OCI-LY7 (cell line): ENCODE measurements at regions not wholly inside any gene's neighbourhood (a gene's known extent, or its start where the extent isn't known, plus 50 kb on each side); places are given as distances from the start of the nearest gene placed in this dataset.

ENCODE experiments used
- BruUV-seq: library from RNA; stranded (reverse); fragments of 400-500 nt; replicated peaks from 2 replicates; lab custom pipeline; 2021; lab: Mats Ljungman, UMichigan
- CTCF ChIA-PET: fragments of 300-600 bp; sonication (Branson Sonifier 250); formaldehyde crosslinking; loops from one replicate; lab custom pipeline; 2022; ENCODE audit warnings: antibody characterized with exemption; ENCODE audit not compliant: unreplicated experiment; lab: Charles Lee
- POLR2A ChIA-PET: fragments of 300-600 bp; sonication (Branson Sonifier 250); formaldehyde crosslinking; loops from one replicate; lab custom pipeline; 2022; ENCODE audit warnings: antibody characterized with exemption; lab: Charles Lee
- DNase-seq: peaks from one replicate; pipeline ENCODE4 v3.0.0-alpha.2; 2015; ENCODE audit warnings: low spot score
- H2AFZ ChIP-seq: fragments of 200-600 bp; sonication (generic), shearing (Covaris generic); 2 replicates; pipeline ENCODE4 v1.6.1; 2014; ENCODE audit warnings: mild to moderate bottlenecking, antibody characterized with exemption, low read length, moderate library complexity
- H3K27ac ChIP-seq: fragments of 200-600 bp; sonication (generic); 2 replicates; pipeline ENCODE4 v1.5.1; 2014; ENCODE audit warnings: mixed run types, low read depth, mild to moderate bottlenecking, moderate library complexity, low read length, inconsistent platforms; ENCODE audit not compliant: poor library complexity, severe bottlenecking
- H3K36me3 ChIP-seq: fragments of 200-600 bp; sonication (generic); 2 replicates; pipeline ENCODE4 v1.6.1; 2014; ENCODE audit warnings: mild to moderate bottlenecking, antibody characterized with exemption, low read length, moderate library complexity, mixed read lengths; ENCODE audit not compliant: insufficient read depth
- H3K4me1 ChIP-seq: fragments of 200-600 bp; sonication (generic); 2 replicates; pipeline ENCODE4 v1.5.1; 2014; ENCODE audit warnings: mild to moderate bottlenecking, low read length; ENCODE audit not compliant: insufficient read depth, poor library complexity, severe bottlenecking
- H3K4me2 ChIP-seq: fragments of 200-600 bp; sonication (generic); 2 replicates; pipeline ENCODE4 v1.6.1; 2014; ENCODE audit warnings: mild to moderate bottlenecking, low read length
- H3K4me3 ChIP-seq: fragments of 200-600 bp; sonication (generic); 2 replicates; pipeline ENCODE4 v1.5.1; 2014; ENCODE audit warnings: mild to moderate bottlenecking, low read depth, low read length; ENCODE audit not compliant: poor library complexity, severe bottlenecking
- H3K79me2 ChIP-seq: fragments of 200-600 bp; sonication (generic); 2 replicates; pipeline ENCODE4 v1.6.1; 2016; ENCODE audit warnings: low read depth, mild to moderate bottlenecking, low read length, moderate library complexity, mixed read lengths; ENCODE audit not compliant: insufficient read depth
- H3K9me2 ChIP-seq: fragments of 200-600 bp; sonication (generic); 2 replicates; pipeline ENCODE4 v1.6.1; 2016; ENCODE audit warnings: mild to moderate bottlenecking, low read length, mixed read lengths; ENCODE audit not compliant: insufficient read depth
- H3K9me3 ChIP-seq: fragments of 200-600 bp; sonication (generic); 2 replicates; pipeline ENCODE4 v1.6.1; 2014; ENCODE audit warnings: mild to moderate bottlenecking, mixed run types, low read length, mixed read lengths
- H4K20me1 ChIP-seq: fragments of 200-600 bp; sonication (generic); 2 replicates; pipeline ENCODE4 v1.6.1; 2014; ENCODE audit warnings: mild to moderate bottlenecking, antibody characterized with exemption, low read length, moderate library complexity, mixed read lengths; ENCODE audit not compliant: insufficient read depth
- CTCF ChIP-seq: fragments of 200-600 bp; sonication (generic); conservative IDR thresholded peaks from 2 replicates; pipeline ENCODE4 v1.5.1; 2014; ENCODE audit warnings: mild to moderate bottlenecking, antibody characterized with exemption, low read length, moderate library complexity, mixed read lengths
- EZH2phosphoT487 ChIP-seq: fragments of 200-600 bp; sonication (generic); IDR thresholded peaks from 2 replicates; pipeline ENCODE4 v1.6.1; 2018; ENCODE audit warnings: low read depth, borderline replicate concordance, mild to moderate bottlenecking, mixed run types, antibody characterized with exemption, low read length, moderate library complexity, mixed read lengths
- intact Hi-C: fragments of 100-400 bp; cut with micrococcal nuclease; formaldehyde crosslinking; loops from one replicate; pipeline ENCODE4 v1.10.0; 2022; ENCODE audit not compliant: unreplicated experiment

DNA sequence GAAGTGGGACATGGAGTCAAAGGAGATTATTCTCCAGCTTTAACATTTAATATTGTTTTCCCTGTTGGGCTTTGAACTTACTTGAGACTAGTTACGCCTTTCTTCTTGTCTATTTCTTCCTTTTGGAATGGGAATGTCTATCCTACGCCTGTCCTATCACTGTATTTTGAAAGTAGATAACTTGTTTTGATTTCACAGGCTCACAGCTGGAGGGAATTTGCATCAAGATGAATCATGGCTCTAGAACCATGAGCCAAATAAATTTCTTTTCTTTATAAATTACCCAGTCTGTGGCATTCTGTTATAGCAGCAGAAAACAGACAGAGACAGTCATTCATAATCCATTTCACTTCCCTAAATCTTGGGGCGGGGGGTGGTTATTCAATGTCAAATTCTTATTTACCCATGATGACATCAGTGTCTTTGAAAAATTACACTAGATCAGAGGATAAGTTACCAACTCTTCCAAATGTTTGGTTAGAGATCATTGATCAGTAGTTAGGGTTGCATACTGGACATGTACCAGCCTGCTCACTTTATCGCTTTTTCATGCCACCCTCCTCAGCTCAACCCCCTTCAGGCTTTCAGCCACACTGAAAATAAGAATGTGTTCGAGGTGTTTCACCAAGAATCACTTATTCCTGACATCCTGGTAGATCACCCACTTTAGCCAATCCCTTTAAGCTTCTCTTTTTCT is 419.6 kb upstream of the PIK3R1 start:
- Histone ChIP-seq H3K9me3 (no peaks in the 10 kb centered on the region), H3K79me2 (no peaks in the 10 kb centered on the region), H3K4me2 (no peak overlapping the region), H2AFZ (no peak overlapping the region), H4K20me1 (no peaks in the 10 kb centered on the region), H3K9me2 (no peaks in the 10 kb centered on the region), H3K27ac (no peak overlapping the region), H3K4me1 (no peaks in the 10 kb centered on the region), H3K4me3 (no peak overlapping the region), H3K36me3 (no peaks in the 10 kb centered on the region)
- intact Hi-C loops, result no loop called here
- no peak for TF ChIP-seq CTCF
- no peak for TF ChIP-seq EZH2phosphoT487
- no peak for DNase-seq
- ChIA-PET CTCF (no interaction called here), POLR2A (interaction anchor here (0.6 kb wide), 1 partner anchor 49 kb away, joined by 3 read pairs; no protein-coding TSS in a partner anchor)
- BruUV-seq, result no TSS peak

DNA sequence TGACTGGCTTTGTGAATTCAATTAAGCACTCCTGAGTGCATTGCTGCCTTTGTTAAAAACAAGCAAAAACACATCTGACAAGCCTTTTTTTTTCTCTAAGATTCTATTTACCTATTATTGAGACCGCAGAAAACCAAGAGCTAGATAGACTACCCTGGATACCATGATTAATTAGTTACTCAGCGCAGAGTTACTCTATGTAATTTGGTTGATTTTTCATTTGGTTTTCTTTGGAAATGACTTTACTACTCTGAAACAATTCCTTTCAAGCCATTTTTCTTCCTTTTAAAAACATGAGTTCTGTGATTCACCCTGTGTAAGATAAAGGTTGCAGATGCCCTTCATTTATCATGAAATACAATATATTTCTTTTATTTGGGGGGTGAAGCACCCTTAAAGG is 421.6 kb upstream of the PIK3R1 start:
- no peaks in the 10 kb centered on the region for H3K9me3 ChIP-seq
- CTCF ChIA-PET, result no interaction called here
- H3K4me2 ChIP-seq, result no peak overlapping the region
- H3K79me2 ChIP-seq, result no peaks in the 10 kb centered on the region
- no peak overlapping the region for H2AFZ ChIP-seq
- no TSS peak for BruUV-seq
- no peak overlapping the region for H3K27ac ChIP-seq
- TF ChIP-seq CTCF (no peak), EZH2phosphoT487 (no peak)
- no peaks in the 10 kb centered on the region for H3K9me2 ChIP-seq
- H3K4me3 ChIP-seq, result no peak overlapping the region
- POLR2A ChIA-PET, result interaction anchor here (0.7 kb wide), 1 partner anchor 11 kb away, joined by 3 read pairs; no protein-coding TSS in a partner anchor
- no peaks in the 10 kb centered on the region for H4K20me1 ChIP-seq
- H3K36me3 ChIP-seq, result no peaks in the 10 kb centered on the region
- no peaks in the 10 kb centered on the region for H3K4me1 ChIP-seq
- intact Hi-C loops, result no loop called here
- DNase-seq, result no peak

DNA sequence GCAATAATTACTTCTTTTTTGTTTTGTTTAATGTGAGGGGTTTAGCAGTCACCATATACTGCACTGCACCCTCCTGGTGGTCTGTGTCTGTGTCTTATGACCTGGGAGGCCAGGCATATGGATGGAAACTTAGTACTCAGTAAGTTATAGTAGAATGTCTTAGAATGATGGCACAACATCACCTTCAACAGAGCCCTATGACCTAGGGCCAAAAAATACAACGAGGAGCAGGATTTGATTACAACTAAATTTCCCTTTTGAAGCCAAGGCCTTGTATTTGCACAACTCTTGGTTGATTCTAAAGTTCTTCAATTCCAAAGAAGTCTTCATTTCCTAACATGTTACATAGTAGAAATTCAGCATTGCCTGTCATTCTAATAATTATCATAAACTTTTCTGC is 422.1 kb upstream of the PIK3R1 start:
- H4K20me1 ChIP-seq, result no peaks in the 10 kb centered on the region
- CTCF ChIA-PET, result no interaction called here
- H3K4me1 ChIP-seq, result no peaks in the 10 kb centered on the region
- H3K27ac ChIP-seq, result no peak overlapping the region
- POLR2A ChIA-PET, result interaction anchor here (0.7 kb wide), 1 partner anchor 12 kb away, joined by 3 read pairs; no protein-coding TSS in a partner anchor
- no TSS peak for BruUV-seq
- H3K79me2 ChIP-seq, result no peaks in the 10 kb centered on the region
- DNase-seq, result no peak
- intact Hi-C loops, result no loop called here
- no peaks in the 10 kb centered on the region for H3K9me3 ChIP-seq
- H3K4me3 ChIP-seq, result no peak overlapping the region
- H2AFZ ChIP-seq, result no peak overlapping the region
- H3K36me3 ChIP-seq, result no peaks in the 10 kb centered on the region
- H3K4me2 ChIP-seq, result no peak overlapping the region
- no peaks in the 10 kb centered on the region for H3K9me2 ChIP-seq
- TF ChIP-seq CTCF (no peak), EZH2phosphoT487 (no peak)
